Activated B cell treated with CpG ODN at 0.5 μM for 24 hours (primary cell): ENCODE measurements at regions not wholly inside any gene's neighbourhood (a gene's known extent, or its start where the extent isn't known, plus 50 kb on each side); places are given as distances from the start of the nearest gene placed in this dataset.

Experiments
- ATAC-seq: fragments of 200-7000 bp; cut with Tn5 transposase; one replicate; pipeline ENCODE4 v1.10.0; 2021; ENCODE audit warnings: low read depth, mild to moderate bottlenecking, moderate library complexity
- CTCF ChIA-PET: fragments of 350-600 bp; sonication (Branson Sonifier 250); formaldehyde crosslinking; loops from one replicate; lab custom pipeline; 2021; ENCODE audit warnings: antibody characterized with exemption; lab: Charles Lee
- POLR2A ChIA-PET: fragments of 350-600 bp; sonication (Branson Sonifier 250); formaldehyde crosslinking; loops from one replicate; lab custom pipeline; 2021; ENCODE audit warnings: antibody characterized with exemption; lab: Charles Lee
- DNase-seq: peaks from one replicate; pipeline ENCODE4 v3.0.0; 2022
- H3K27ac Mint-ChIP-seq: one replicate; pipeline ENCODE4 v1.8.0; 2020; ENCODE audit warnings: mixed read lengths
- H3K27me3 Mint-ChIP-seq: one replicate; pipeline ENCODE4 v1.8.0; 2021; ENCODE audit warnings: mixed read lengths
- H3K36me3 Mint-ChIP-seq: one replicate; pipeline ENCODE4 v1.8.0; 2021; ENCODE audit warnings: low read depth, mixed read lengths
- H3K4me1 Mint-ChIP-seq: one replicate; pipeline ENCODE4 v1.8.0; 2021; ENCODE audit warnings: mixed read lengths
- H3K4me3 Mint-ChIP-seq: one replicate; pipeline ENCODE4 v1.8.0; 2020; ENCODE audit warnings: mild to moderate bottlenecking, mixed read lengths
- H3K9me3 Mint-ChIP-seq: one replicate; pipeline ENCODE4 v1.8.0; 2020; ENCODE audit warnings: mixed read lengths
- intact Hi-C: fragments of 100-400 bp; cut with micrococcal nuclease; formaldehyde crosslinking; loops from one replicate; pipeline ENCODE4 v1.15.1; 2024
- TF ChIP-seq, protein P1 (sequence below): fragments of 200-600 bp; IDR thresholded peaks from one replicate; pipeline ENCODE4 v1.8.0; 2022; ENCODE audit warnings: antibody characterized with exemption, mild to moderate bottlenecking

DNA sequence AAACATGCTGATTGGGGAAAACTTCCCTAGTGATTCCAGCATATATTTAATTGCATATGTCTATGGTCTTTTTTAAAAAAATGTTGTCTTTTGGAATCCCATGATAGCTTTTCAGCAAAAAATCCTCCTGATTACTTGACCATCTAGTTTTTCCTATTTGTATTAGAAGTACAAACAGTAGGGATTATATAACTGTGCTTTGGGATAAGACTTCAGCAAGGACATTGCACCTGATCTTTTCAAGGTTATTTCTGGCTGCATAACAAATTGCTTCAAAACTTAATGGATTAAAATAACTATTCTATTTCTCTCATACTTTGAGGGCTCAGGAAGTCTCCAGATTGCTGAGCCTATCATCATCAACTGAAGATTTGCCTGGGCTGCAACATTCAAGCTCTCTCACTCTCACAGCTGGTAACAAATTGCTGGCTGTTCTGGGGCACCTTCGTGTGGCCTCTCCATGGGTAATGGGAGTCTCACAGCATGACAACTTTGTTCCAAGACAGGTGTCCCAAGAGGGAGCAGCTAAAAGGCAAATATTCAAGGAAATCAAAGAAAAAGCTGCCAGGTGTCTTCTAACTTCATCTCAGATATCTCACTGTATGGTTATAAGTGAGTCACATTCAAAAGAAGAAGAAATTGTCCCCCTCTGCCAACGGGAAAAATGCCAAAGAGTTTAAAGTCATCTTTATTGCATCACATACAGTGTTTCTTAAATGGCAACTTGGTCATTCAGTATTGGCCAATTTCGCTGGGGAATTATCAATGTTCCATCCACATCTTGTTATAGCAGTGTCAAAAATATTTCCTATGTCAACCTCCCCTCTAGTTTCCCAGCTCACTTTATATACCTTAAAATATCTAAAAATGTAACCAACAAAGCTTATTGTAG is 644.5 kb upstream of the GRM7 start:
- ATAC-seq (no peak), DNase-seq (no peak)
- intact Hi-C loops: no loop called here
- Mint-ChIP-seq H3K27me3 (no peaks in the 10 kb centered on the region), H3K36me3 (no peaks in the 10 kb centered on the region), H3K4me1 (peaks cover 11% of the 10 kb centered on the region), H3K4me3 (no peak overlapping the region), H3K27ac (no peak overlapping the region), H3K9me3 (no peaks in the 10 kb centered on the region)
- ChIA-PET CTCF (no interaction called here), POLR2A (no interaction called here)
- TF ChIP-seq, protein P1, sequence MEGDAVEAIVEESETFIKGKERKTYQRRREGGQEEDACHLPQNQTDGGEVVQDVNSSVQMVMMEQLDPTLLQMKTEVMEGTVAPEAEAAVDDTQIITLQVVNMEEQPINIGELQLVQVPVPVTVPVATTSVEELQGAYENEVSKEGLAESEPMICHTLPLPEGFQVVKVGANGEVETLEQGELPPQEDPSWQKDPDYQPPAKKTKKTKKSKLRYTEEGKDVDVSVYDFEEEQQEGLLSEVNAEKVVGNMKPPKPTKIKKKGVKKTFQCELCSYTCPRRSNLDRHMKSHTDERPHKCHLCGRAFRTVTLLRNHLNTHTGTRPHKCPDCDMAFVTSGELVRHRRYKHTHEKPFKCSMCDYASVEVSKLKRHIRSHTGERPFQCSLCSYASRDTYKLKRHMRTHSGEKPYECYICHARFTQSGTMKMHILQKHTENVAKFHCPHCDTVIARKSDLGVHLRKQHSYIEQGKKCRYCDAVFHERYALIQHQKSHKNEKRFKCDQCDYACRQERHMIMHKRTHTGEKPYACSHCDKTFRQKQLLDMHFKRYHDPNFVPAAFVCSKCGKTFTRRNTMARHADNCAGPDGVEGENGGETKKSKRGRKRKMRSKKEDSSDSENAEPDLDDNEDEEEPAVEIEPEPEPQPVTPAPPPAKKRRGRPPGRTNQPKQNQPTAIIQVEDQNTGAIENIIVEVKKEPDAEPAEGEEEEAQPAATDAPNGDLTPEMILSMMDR: no peak

DNA sequence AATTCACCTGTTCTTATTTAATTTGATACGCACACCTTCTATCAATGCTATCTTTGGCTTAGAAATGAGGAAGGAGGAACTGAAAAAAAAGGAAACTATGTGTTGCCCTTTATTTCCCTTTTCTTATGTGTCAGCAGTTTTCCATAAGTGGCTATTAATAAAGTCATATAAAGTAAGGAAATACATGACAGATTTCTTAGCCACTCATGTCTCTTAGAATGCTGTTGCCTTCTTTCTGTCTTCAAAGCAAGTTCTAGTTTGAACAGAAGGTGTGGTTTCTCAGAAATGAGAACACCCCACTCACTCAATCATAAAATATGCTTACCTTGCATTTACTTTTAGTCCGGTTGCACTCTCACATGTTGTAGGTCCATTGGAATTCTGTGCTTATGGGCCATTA is 640.5 kb upstream of the GRM7 start:
- CTCF ChIA-PET: no interaction called here
- H3K27me3 Mint-ChIP-seq: no peaks in the 10 kb centered on the region
- DNase-seq (no peak), ATAC-seq (no peak)
- peaks cover 13% of the 10 kb centered on the region for H3K4me1 Mint-ChIP-seq
- H3K36me3 Mint-ChIP-seq: no peaks in the 10 kb centered on the region
- no peak overlapping the region for H3K4me3 Mint-ChIP-seq
- no peak overlapping the region for H3K27ac Mint-ChIP-seq
- POLR2A ChIA-PET: no interaction called here
- intact Hi-C loops: no loop called here
- TF ChIP-seq, protein P1: no peak
- no peaks in the 10 kb centered on the region for H3K9me3 Mint-ChIP-seq

DNA sequence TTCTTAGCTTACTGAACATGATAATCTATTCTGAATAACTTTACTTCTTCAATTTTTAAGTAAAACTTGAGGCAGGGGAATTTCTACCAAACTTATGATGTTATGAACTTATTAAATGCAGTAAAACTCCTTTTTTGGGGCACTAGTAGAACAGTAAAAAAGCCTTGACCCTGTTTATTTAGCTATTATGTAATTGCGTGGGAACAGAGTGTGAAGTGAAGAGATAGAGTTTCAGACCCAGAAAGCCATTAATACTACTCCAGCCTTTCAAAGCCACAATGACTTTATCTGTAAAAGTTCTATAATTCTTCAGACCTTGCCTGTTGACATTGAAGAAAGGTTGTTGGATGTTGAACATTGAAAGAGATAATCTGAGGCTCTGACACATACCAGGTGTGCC is 638.8 kb upstream of the GRM7 start:
- Mint-ChIP-seq H3K36me3 (no peaks in the 10 kb centered on the region), H3K27ac (no peak overlapping the region), H3K27me3 (no peaks in the 10 kb centered on the region), H3K4me1 (peaks cover 13% of the 10 kb centered on the region), H3K4me3 (no peak overlapping the region), H3K9me3 (no peaks in the 10 kb centered on the region)
- DNase-seq: no peak
- CTCF ChIA-PET: no interaction called here
- intact Hi-C loops: no loop called here
- no peak for ATAC-seq
- TF ChIP-seq, protein P1: no peak
- POLR2A ChIA-PET: no interaction called here

DNA sequence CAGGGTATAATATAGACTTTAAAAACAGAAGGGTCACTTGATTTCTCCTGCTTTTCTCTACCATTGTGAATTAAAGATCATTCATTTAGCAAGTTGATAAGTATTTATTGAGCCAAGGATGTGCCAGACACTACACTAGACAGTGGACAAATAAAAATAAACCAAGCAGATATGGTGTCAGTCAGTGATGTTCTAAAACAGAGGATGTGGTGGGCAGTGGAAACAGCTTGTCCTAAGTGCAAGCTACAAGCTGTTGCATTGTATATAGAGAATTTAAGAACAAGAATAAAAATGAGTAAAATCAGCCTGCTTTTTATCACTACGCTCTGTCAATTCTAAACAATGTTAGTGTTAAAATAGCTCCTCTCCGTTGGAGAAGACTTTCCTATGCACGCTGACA is 637.3 kb upstream of the GRM7 start:
- ChIA-PET POLR2A (interaction anchor here (0.6 kb wide), 1 partner anchor 954 kb away, joined by 3 read pairs; no protein-coding TSS in a partner anchor), CTCF (no interaction called here)
- H3K36me3 Mint-ChIP-seq: no peaks in the 10 kb centered on the region
- H3K27me3 Mint-ChIP-seq: no peaks in the 10 kb centered on the region
- no peak overlapping the region for H3K4me3 Mint-ChIP-seq
- intact Hi-C loops: no loop called here
- ATAC-seq: no peak
- no peaks in the 10 kb centered on the region for H3K9me3 Mint-ChIP-seq
- DNase-seq: no peak
- TF ChIP-seq, protein P1: no peak
- peaks cover 13% of the 10 kb centered on the region for H3K4me1 Mint-ChIP-seq
- H3K27ac Mint-ChIP-seq: no peak overlapping the region

DNA sequence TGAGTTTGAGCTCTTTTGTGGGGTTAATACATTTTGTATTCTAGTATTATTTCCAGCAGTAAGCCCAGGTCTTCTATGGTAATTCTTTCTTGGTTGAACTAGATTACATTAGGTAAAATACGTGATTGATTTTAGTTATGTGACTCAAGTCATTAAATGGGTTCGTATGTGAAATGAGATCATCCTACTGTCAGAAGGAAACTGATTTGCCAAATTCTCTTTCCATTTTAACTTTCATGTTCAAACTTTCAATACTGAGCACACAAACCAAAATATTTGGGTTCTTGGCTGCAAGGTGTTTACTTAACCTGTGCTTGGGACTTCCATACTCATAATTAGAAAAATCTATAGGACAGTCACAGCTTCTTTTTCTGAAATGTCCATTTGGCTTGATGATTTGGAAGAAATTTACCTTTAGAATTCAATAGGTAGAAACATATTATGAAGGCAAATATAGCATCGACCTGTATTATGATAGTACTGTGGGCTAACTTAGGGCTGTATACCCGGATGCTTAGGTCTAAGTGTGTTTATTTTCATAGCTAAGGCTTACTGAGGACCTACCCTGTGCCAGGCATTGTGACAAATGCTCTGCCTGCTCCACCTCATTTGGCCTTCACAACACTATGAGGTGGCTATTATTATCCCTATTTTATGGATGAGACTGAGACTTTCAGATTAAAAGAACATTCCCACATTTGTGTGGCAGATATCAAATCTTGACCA is 631.8 kb upstream of the GRM7 start:
- Mint-ChIP-seq H3K4me1 (no peaks in the 10 kb centered on the region), H3K27me3 (no peaks in the 10 kb centered on the region), H3K9me3 (no peaks in the 10 kb centered on the region), H3K27ac (no peak overlapping the region), H3K36me3 (no peaks in the 10 kb centered on the region), H3K4me3 (no peak overlapping the region)
- ChIA-PET CTCF (no interaction called here), POLR2A (no interaction called here)
- ATAC-seq (no peak), DNase-seq (no peak)
- TF ChIP-seq, protein P1: no peak
- intact Hi-C loops: no loop called here
